ENCODE measurements at regions not wholly inside any gene's neighbourhood (a gene's known extent, or its start where the extent isn't known, plus 50 kb on each side); places are given as distances from the start of the nearest gene placed in this dataset.

GRCh38 chr14:94944636-94945258 lies 174.8 kb upstream of the GSC start:
- no peaks in the 10 kb centered on the region for H3K27me3 ChIP-seq (ENCODE audit: control insufficient read depth in 3 of 3, insufficient read depth in 3 of 3, low read depth in 1 of 3, low read length in 3 of 3)
- H3K9me3 ChIP-seq (replicated peaks in 1 of 2; ENCODE audit: control insufficient read depth in 2 of 2, insufficient read depth in 1 of 2, low read depth in 1 of 2, low read length in 2 of 2), result peaks cover 0 to 4% of the 10 kb centered on the region in 2 donors
- no peak overlapping the region for H3K14ac ChIP-seq (ENCODE audit: low read length)
- H3K4me1 ChIP-seq (ENCODE audit: control insufficient read depth in 2 of 2, insufficient read depth in 1 of 2, low read depth in 1 of 2, low read length in 2 of 2), result peaks cover 0 to 2% of the 10 kb centered on the region in 2 donors
- H3K4me3 ChIP-seq (ENCODE audit: low read length in 2 of 2), result no peak overlapping the region
- no peak overlapping the region for H3K4me2 ChIP-seq (ENCODE audit: insufficient read depth, low read length, poor library complexity, severe bottlenecking)
- no peak overlapping the region for H2BK120ac ChIP-seq (ENCODE audit: low read depth, low read length)
- H2AFZ ChIP-seq (ENCODE audit: low read length), result no peak overlapping the region
- peak overlapping the region; percentile 30 for H2BK15ac ChIP-seq (ENCODE audit: low read length)
- H3K4ac ChIP-seq (ENCODE audit: low read length), result no peak overlapping the region
- no peak for DNase-seq (ENCODE audit: low spot score)
- H3K23ac ChIP-seq (ENCODE audit: low read depth, low read length, poor library complexity), result no peak overlapping the region
- no peak overlapping the region for H2AK5ac ChIP-seq (ENCODE audit: low read depth, low read length)
- no peak overlapping the region for H3K9ac ChIP-seq (ENCODE audit: low read depth, low read length, poor library complexity)
- H3K36me3 ChIP-seq (replicated peaks in 1 of 2; ENCODE audit: control insufficient read depth in 2 of 2, insufficient read depth in 2 of 2, low read length in 2 of 2), result no peaks in the 10 kb centered on the region
- H3K18ac ChIP-seq (ENCODE audit: low read length), result no peak overlapping the region
- H4K8ac ChIP-seq (ENCODE audit: low read depth, low read length), result no peak overlapping the region
- H3K79me1 ChIP-seq (ENCODE audit: low read depth, low read length), result no peaks in the 10 kb centered on the region
- no peak overlapping the region for H3K27ac ChIP-seq (replicated peaks; ENCODE audit: low read length)
- H2BK12ac ChIP-seq (ENCODE audit: low read length), result no peak overlapping the region
- H2BK5ac ChIP-seq (ENCODE audit: low read length), result no peak overlapping the region
- H4K91ac ChIP-seq (ENCODE audit: low read depth, low read length, poor library complexity), result no peak overlapping the region
- WGBS, 2 donors (ENCODE audit: extremely low coverage in 2 of 2, insufficient read length in 2 of 2, insufficient replicate concordance in 1 of 2), result no CpG with 5 or more reads among the region's 7 CpGs

GRCh38 chr14:94942601-94943000 lies 172.7 kb upstream of the GSC start:
- H3K4me3 ChIP-seq (ENCODE audit: low read length in 2 of 2), result no peak overlapping the region
- DNase-seq (ENCODE audit: low spot score), result no peak
- no peak overlapping the region for H2BK12ac ChIP-seq (ENCODE audit: low read length)
- H3K4ac ChIP-seq (ENCODE audit: low read length), result no peak overlapping the region
- peak overlapping the region; percentile 11 for H3K18ac ChIP-seq (ENCODE audit: low read length)
- H3K4me1 ChIP-seq (ENCODE audit: control insufficient read depth in 2 of 2, insufficient read depth in 1 of 2, low read depth in 1 of 2, low read length in 2 of 2), result peaks cover 0 to 2% of the 10 kb centered on the region in 2 donors
- H2BK5ac ChIP-seq (ENCODE audit: low read length), result no peak overlapping the region
- no peak overlapping the region for H4K8ac ChIP-seq (ENCODE audit: low read depth, low read length)
- no peak overlapping the region for H3K14ac ChIP-seq (ENCODE audit: low read length)
- peaks cover 1% of the 10 kb centered on the region for H3K79me1 ChIP-seq (ENCODE audit: low read depth, low read length)
- H3K23ac ChIP-seq (ENCODE audit: low read depth, low read length, poor library complexity), result no peak overlapping the region
- H3K9ac ChIP-seq (ENCODE audit: low read depth, low read length, poor library complexity), result no peak overlapping the region
- H2AK5ac ChIP-seq (ENCODE audit: low read depth, low read length), result no peak overlapping the region
- no peak overlapping the region for H4K91ac ChIP-seq (ENCODE audit: low read depth, low read length, poor library complexity)
- no peaks in the 10 kb centered on the region for H3K27me3 ChIP-seq (ENCODE audit: control insufficient read depth in 3 of 3, insufficient read depth in 3 of 3, low read depth in 1 of 3, low read length in 3 of 3)
- WGBS, 2 donors (ENCODE audit: extremely low coverage in 2 of 2, insufficient read length in 2 of 2, insufficient replicate concordance in 1 of 2), result no CpG with 5 or more reads among the region's 4 CpGs
- H2BK120ac ChIP-seq (ENCODE audit: low read depth, low read length), result no peak overlapping the region
- H3K27ac ChIP-seq (replicated peaks; ENCODE audit: low read length), result no peak overlapping the region
- H2AFZ ChIP-seq (ENCODE audit: low read length), result no peak overlapping the region
- H3K36me3 ChIP-seq (replicated peaks in 1 of 2; ENCODE audit: control insufficient read depth in 2 of 2, insufficient read depth in 2 of 2, low read length in 2 of 2), result no peaks in the 10 kb centered on the region
- no peak overlapping the region for H3K4me2 ChIP-seq (ENCODE audit: insufficient read depth, low read length, poor library complexity, severe bottlenecking)
- H2BK15ac ChIP-seq (ENCODE audit: low read length), result no peak overlapping the region
- H3K9me3 ChIP-seq (replicated peaks in 1 of 2; ENCODE audit: control insufficient read depth in 2 of 2, insufficient read depth in 1 of 2, low read depth in 1 of 2, low read length in 2 of 2), result peaks cover 0 to 7% of the 10 kb centered on the region in 2 donors

- Histone ChIP-seq H2BK120ac (ENCODE audit: low read depth, low read length) (no peak overlapping the region), H2BK5ac (ENCODE audit: low read length) (no peak overlapping the region), H3K79me1 (ENCODE audit: low read depth, low read length) (peaks cover 1% of the 10 kb centered on the region), H2AFZ (ENCODE audit: low read length) (no peak overlapping the region), H3K9ac (ENCODE audit: low read depth, low read length, poor library complexity) (no peak overlapping the region), H3K4me2 (ENCODE audit: insufficient read depth, low read length, poor library complexity, severe bottlenecking) (no peak overlapping the region), H3K14ac (ENCODE audit: low read length) (no peak overlapping the region), H3K36me3 (replicated peaks in 1 of 2; ENCODE audit: control insufficient read depth in 2 of 2, insufficient read depth in 2 of 2, low read length in 2 of 2) (no peaks in the 10 kb centered on the region), H2AK5ac (ENCODE audit: low read depth, low read length) (peak overlapping the region; percentile 23), H3K27me3 (ENCODE audit: control insufficient read depth in 3 of 3, insufficient read depth in 3 of 3, low read depth in 1 of 3, low read length in 3 of 3) (no peaks in the 10 kb centered on the region), H4K91ac (ENCODE audit: low read depth, low read length, poor library complexity) (no peak overlapping the region), H3K18ac (ENCODE audit: low read length) (peak overlapping the region; percentile 19), H3K9me3 (replicated peaks in 1 of 2; ENCODE audit: control insufficient read depth in 2 of 2, insufficient read depth in 1 of 2, low read depth in 1 of 2, low read length in 2 of 2) (peaks cover 0 to 5% of the 10 kb centered on the region in 2 donors), H3K23ac (ENCODE audit: low read depth, low read length, poor library complexity) (no peak overlapping the region), H3K27ac (replicated peaks; ENCODE audit: low read length) (no peak overlapping the region), H3K4me3 (ENCODE audit: low read length in 2 of 2) (no peak overlapping the region), H3K4me1 (ENCODE audit: control insufficient read depth in 2 of 2, insufficient read depth in 1 of 2, low read depth in 1 of 2, low read length in 2 of 2) (peaks cover 0 to 4% of the 10 kb centered on the region in 2 donors), H3K4ac (ENCODE audit: low read length) (no peak overlapping the region), H2BK15ac (ENCODE audit: low read length) (no peak overlapping the region), H4K8ac (ENCODE audit: low read depth, low read length) (no peak overlapping the region), H2BK12ac (ENCODE audit: low read length) (peak overlapping the region; percentile 14)
- no CpG with 5 or more reads among the region's 5 CpGs for WGBS, 2 donors (ENCODE audit: extremely low coverage in 2 of 2, insufficient read length in 2 of 2, insufficient replicate concordance in 1 of 2)
- DNase-seq (ENCODE audit: low spot score), result no peak
These were observed 171.4 kb upstream of the GSC start for GRCh38 chr14:94941311-94941710.

GRCh38 chr14:94940263-94940993 lies 170.5 kb upstream of the GSC start:
- H3K36me3 ChIP-seq (replicated peaks in 1 of 2; ENCODE audit: control insufficient read depth in 2 of 2, insufficient read depth in 2 of 2, low read length in 2 of 2), result no peaks in the 10 kb centered on the region
- H3K18ac ChIP-seq (ENCODE audit: low read length), result peak overlapping the region; percentile 67
- no peak overlapping the region for H3K4me2 ChIP-seq (ENCODE audit: insufficient read depth, low read length, poor library complexity, severe bottlenecking)
- no peak overlapping the region for H2BK15ac ChIP-seq (ENCODE audit: low read length)
- WGBS, 2 donors (ENCODE audit: extremely low coverage in 2 of 2, insufficient read length in 2 of 2, insufficient replicate concordance in 1 of 2), result no CpG with 5 or more reads among the region's 11 CpGs
- no peak overlapping the region for H2BK12ac ChIP-seq (ENCODE audit: low read length)
- H3K4ac ChIP-seq (ENCODE audit: low read length), result peak overlapping the region; percentile 58
- DNase-seq (ENCODE audit: low spot score), result no peak
- no peak overlapping the region for H2AFZ ChIP-seq (ENCODE audit: low read length)
- H3K23ac ChIP-seq (ENCODE audit: low read depth, low read length, poor library complexity), result no peak overlapping the region
- H4K91ac ChIP-seq (ENCODE audit: low read depth, low read length, poor library complexity), result no peak overlapping the region
- H3K4me1 ChIP-seq (ENCODE audit: control insufficient read depth in 2 of 2, insufficient read depth in 1 of 2, low read depth in 1 of 2, low read length in 2 of 2), result peaks cover 0 to 4% of the 10 kb centered on the region in 2 donors
- H3K14ac ChIP-seq (ENCODE audit: low read length), result no peak overlapping the region
- H2AK5ac ChIP-seq (ENCODE audit: low read depth, low read length), result peak overlapping the region; percentile 57
- no peak overlapping the region for H3K9ac ChIP-seq (ENCODE audit: low read depth, low read length, poor library complexity)
- H4K8ac ChIP-seq (ENCODE audit: low read depth, low read length), result no peak overlapping the region
- no peak overlapping the region for H3K27ac ChIP-seq (replicated peaks; ENCODE audit: low read length)
- H3K9me3 ChIP-seq (replicated peaks in 1 of 2; ENCODE audit: control insufficient read depth in 2 of 2, insufficient read depth in 1 of 2, low read depth in 1 of 2, low read length in 2 of 2), result peaks cover 0 to 5% of the 10 kb centered on the region in 2 donors
- peaks cover 1% of the 10 kb centered on the region for H3K79me1 ChIP-seq (ENCODE audit: low read depth, low read length)
- no peaks in the 10 kb centered on the region for H3K27me3 ChIP-seq (ENCODE audit: control insufficient read depth in 3 of 3, insufficient read depth in 3 of 3, low read depth in 1 of 3, low read length in 3 of 3)
- H2BK5ac ChIP-seq (ENCODE audit: low read length), result no peak overlapping the region
- no peak overlapping the region for H2BK120ac ChIP-seq (ENCODE audit: low read depth, low read length)
- H3K4me3 ChIP-seq (ENCODE audit: low read length in 2 of 2), result no peak overlapping the region

Measured in neuronal stem cell (in vitro differentiated cells).